Panc1 (cell line): ENCODE measurements at regions not wholly inside any gene's neighbourhood (a gene's known extent, or its start where the extent isn't known, plus 50 kb on each side); places are given as distances from the start of the nearest gene placed in this dataset.

Experiments used
- ATAC-seq: fragments of 200-7000 bp; cut with Tn5 transposase; 2 replicates; pipeline ENCODE4 v1.9.1; 2020; ENCODE audit warnings: mild to moderate bottlenecking, moderate library complexity
- BruUV-seq: library from RNA; stranded (reverse); fragments of 400-500 nt; replicated peaks from 2 replicates; lab custom pipeline; 2021; lab: Mats Ljungman, UMichigan
- CTCF ChIA-PET: fragments of 300-600 bp; sonication (Branson Sonifier 250); formaldehyde crosslinking; loops from one replicate; lab custom pipeline; 2022; ENCODE audit warnings: antibody characterized with exemption; lab: Charles Lee
- POLR2A ChIA-PET: fragments of 300-600 bp; sonication (Branson Sonifier 250); formaldehyde crosslinking; loops from one replicate; lab custom pipeline; 2022; ENCODE audit warnings: antibody characterized with exemption; lab: Charles Lee
- DNase-seq: peaks from one replicate; pipeline ENCODE4 v3.0.0-alpha.2; 2010; ENCODE audit warnings: low read depth, low spot score
- H3K27ac ChIP-seq: 2 replicates; pipeline ENCODE4 v1.5.1; 2011; ENCODE audit warnings: mild to moderate bottlenecking, low read length, inconsistent platforms
- H3K27me3 ChIP-seq: fragments of 200-500 bp; sonication (Bioruptor generic); 2 replicates; pipeline ENCODE4 v1.6.0; 2014; ENCODE audit warnings: low read length, inconsistent platforms; ENCODE audit not compliant: control insufficient read depth, insufficient read depth
- H3K36me3 ChIP-seq: fragments of 200-500 bp; sonication (Bioruptor generic); 2 replicates; pipeline ENCODE4 v1.5.1; 2014; ENCODE audit warnings: inconsistent platforms, mild to moderate bottlenecking, low read length, moderate library complexity; ENCODE audit not compliant: control insufficient read depth, insufficient read depth
- H3K4me1 ChIP-seq: 2 replicates; pipeline ENCODE4 v1.5.1; 2011; ENCODE audit warnings: inconsistent platforms, mild to moderate bottlenecking, low read length, moderate library complexity; ENCODE audit not compliant: control insufficient read depth, insufficient read depth
- H3K4me3 ChIP-seq, 2 experiments: 2 replicates each; pipeline ENCODE4 v1.5.1; 2011 to 2012; ENCODE audit warnings: low read depth in 2 of 2, low read length in 2 of 2, mild to moderate bottlenecking in 2 of 2, inconsistent platforms in 1 of 2, moderate library complexity in 1 of 2
- H3K9me3 ChIP-seq: fragments of 200-500 bp; sonication (Bioruptor generic); 2 replicates; pipeline ENCODE4 v1.5.1; 2014; ENCODE audit warnings: low read depth, mild to moderate bottlenecking, inconsistent platforms, low read length, moderate library complexity; ENCODE audit not compliant: control insufficient read depth, insufficient read depth
- POLR2AphosphoS5 ChIP-seq: IDR thresholded peaks from 2 replicates; pipeline ENCODE4 v1.6.1; 2012; ENCODE audit warnings: mild to moderate bottlenecking, low read depth, low read length, moderate library complexity
- SIN3A ChIP-seq: IDR thresholded peaks from 2 replicates; pipeline ENCODE4 v1.6.1; 2012; ENCODE audit warnings: low read depth, mild to moderate bottlenecking, low read length, moderate library complexity, borderline replicate concordance; ENCODE audit not compliant: insufficient read depth
- TCF7L2 ChIP-seq: IDR thresholded peaks from 2 replicates; pipeline ENCODE4 v1.6.1; 2011; ENCODE audit warnings: mild to moderate bottlenecking, low read depth, low read length, inconsistent platforms
- in situ Hi-C: cut with HindIII; loops from 2 replicates; pipeline ENCODE4 v1.10.0; 2016; ENCODE audit warnings: low sequenced_read_pairs, low pct_unique_long_range_greater_than_20kb
- intact Hi-C: fragments of 100-400 bp; cut with micrococcal nuclease; formaldehyde crosslinking; loops from one replicate; pipeline ENCODE4 v1.10.0; 2022; ENCODE audit not compliant: unreplicated experiment
- TF ChIP-seq, protein P1 (sequence below), 2 experiments: IDR thresholded peaks; 2 replicates each; pipeline ENCODE4 v1.6.1; 2011 to 2012; ENCODE audit warnings: low read depth in 2 of 2, control low read depth in 1 of 2, low read length in 1 of 2, mild to moderate bottlenecking in 1 of 2, moderate library complexity in 1 of 2; ENCODE audit not compliant: insufficient read depth in 1 of 2
- TF ChIP-seq, protein P2 (sequence below): fragments of 450-650 bp; IDR thresholded peaks from 2 replicates; pipeline ENCODE4 v1.5.1; 2017; ENCODE audit warnings: mild to moderate bottlenecking

DNA sequence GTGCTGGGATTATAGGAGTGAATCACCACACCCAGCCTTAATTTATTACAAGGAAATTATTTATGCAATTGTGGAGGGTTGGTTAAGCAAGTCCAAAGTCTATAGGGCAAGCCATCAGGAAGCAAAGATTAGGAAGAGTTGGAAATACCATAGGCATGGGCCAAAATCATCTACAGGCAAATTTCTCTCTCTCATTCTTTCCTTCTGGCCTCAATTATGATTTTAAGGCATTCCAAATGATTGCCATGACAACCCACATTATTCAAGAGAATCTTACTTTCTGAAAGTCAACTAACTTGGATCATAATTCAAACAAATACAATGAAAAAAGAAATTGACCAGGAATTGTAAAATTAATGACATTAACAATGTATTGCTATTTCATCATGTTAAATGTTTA lies 400.8 kb downstream of the GPM6A start:
- DNase-seq (no peak), ATAC-seq (no peak)
- ChIA-PET CTCF (no interaction called here), POLR2A (no interaction called here)
- in situ Hi-C loops (no loop called here), intact Hi-C loops (no loop called here)
- Histone ChIP-seq H3K36me3 (no peaks in the 10 kb centered on the region), H3K9me3 (no peaks in the 10 kb centered on the region), H3K27ac (no peak overlapping the region), H3K4me3 (no peak overlapping the region), H3K4me1 (no peaks in the 10 kb centered on the region), H3K27me3 (no peaks in the 10 kb centered on the region)
- BruUV-seq = no TSS peak
- TF ChIP-seq, protein P1, sequence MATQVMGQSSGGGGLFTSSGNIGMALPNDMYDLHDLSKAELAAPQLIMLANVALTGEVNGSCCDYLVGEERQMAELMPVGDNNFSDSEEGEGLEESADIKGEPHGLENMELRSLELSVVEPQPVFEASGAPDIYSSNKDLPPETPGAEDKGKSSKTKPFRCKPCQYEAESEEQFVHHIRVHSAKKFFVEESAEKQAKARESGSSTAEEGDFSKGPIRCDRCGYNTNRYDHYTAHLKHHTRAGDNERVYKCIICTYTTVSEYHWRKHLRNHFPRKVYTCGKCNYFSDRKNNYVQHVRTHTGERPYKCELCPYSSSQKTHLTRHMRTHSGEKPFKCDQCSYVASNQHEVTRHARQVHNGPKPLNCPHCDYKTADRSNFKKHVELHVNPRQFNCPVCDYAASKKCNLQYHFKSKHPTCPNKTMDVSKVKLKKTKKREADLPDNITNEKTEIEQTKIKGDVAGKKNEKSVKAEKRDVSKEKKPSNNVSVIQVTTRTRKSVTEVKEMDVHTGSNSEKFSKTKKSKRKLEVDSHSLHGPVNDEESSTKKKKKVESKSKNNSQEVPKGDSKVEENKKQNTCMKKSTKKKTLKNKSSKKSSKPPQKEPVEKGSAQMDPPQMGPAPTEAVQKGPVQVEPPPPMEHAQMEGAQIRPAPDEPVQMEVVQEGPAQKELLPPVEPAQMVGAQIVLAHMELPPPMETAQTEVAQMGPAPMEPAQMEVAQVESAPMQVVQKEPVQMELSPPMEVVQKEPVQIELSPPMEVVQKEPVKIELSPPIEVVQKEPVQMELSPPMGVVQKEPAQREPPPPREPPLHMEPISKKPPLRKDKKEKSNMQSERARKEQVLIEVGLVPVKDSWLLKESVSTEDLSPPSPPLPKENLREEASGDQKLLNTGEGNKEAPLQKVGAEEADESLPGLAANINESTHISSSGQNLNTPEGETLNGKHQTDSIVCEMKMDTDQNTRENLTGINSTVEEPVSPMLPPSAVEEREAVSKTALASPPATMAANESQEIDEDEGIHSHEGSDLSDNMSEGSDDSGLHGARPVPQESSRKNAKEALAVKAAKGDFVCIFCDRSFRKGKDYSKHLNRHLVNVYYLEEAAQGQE (IDR thresholded peaks at IDR 0.05; ENCODE audit: insufficient read depth in 1 of 2, low read depth in 2 of 2, low read length in 1 of 2) = no peak
- TF ChIP-seq, protein P2, sequence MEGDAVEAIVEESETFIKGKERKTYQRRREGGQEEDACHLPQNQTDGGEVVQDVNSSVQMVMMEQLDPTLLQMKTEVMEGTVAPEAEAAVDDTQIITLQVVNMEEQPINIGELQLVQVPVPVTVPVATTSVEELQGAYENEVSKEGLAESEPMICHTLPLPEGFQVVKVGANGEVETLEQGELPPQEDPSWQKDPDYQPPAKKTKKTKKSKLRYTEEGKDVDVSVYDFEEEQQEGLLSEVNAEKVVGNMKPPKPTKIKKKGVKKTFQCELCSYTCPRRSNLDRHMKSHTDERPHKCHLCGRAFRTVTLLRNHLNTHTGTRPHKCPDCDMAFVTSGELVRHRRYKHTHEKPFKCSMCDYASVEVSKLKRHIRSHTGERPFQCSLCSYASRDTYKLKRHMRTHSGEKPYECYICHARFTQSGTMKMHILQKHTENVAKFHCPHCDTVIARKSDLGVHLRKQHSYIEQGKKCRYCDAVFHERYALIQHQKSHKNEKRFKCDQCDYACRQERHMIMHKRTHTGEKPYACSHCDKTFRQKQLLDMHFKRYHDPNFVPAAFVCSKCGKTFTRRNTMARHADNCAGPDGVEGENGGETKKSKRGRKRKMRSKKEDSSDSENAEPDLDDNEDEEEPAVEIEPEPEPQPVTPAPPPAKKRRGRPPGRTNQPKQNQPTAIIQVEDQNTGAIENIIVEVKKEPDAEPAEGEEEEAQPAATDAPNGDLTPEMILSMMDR = no peak
- TF ChIP-seq SIN3A (no peak), POLR2AphosphoS5 (no peak), TCF7L2 (no peak)

DNA sequence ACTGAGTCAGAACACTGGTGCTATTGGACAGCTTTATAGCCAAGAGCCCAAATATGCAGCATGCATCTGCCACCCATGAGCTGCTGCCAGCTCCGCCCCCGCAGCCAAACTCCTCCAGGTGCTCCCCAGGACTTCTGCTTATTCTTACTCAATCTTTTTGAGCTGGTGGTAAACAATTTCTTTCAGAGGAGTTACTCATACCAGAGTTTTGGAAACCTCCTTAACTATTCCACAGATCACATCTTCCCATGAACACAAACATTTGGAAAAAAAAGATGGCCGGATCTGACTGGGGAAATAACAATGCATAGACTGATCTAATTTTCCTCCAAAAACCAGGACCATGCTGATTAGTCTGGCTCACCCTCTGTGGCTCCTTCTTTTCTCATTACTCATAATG lies 399.9 kb downstream of the GPM6A start:
- ChIA-PET POLR2A (no interaction called here), CTCF (no interaction called here)
- DNase-seq (no peak), ATAC-seq (no peak)
- no peak overlapping the region for H3K27ac ChIP-seq
- in situ Hi-C loops (no loop called here), intact Hi-C loops (no loop called here)
- H3K27me3 ChIP-seq = no peaks in the 10 kb centered on the region
- no peaks in the 10 kb centered on the region; the same call in 1 of the 2 replicates for H3K9me3 ChIP-seq
- no TSS peak for BruUV-seq
- no peaks in the 10 kb centered on the region for H3K4me1 ChIP-seq
- no peaks in the 10 kb centered on the region for H3K36me3 ChIP-seq
- TF ChIP-seq SIN3A (no peak), TCF7L2 (no peak), POLR2AphosphoS5 (no peak)
- TF ChIP-seq, protein P2 = no peak
- TF ChIP-seq, protein P1 (IDR thresholded peaks at IDR 0.05; ENCODE audit: insufficient read depth in 1 of 2, low read depth in 2 of 2, low read length in 1 of 2) = no peak
- H3K4me3 ChIP-seq = no peak overlapping the region
